Loucy (cell line): ENCODE measurements at regions not wholly inside any gene's neighbourhood (a gene's known extent, or its start where the extent isn't known, plus 50 kb on each side); places are given as distances from the start of the nearest gene placed in this dataset.

ENCODE experiments used
- EZH2phosphoT487 ChIP-seq: fragments of 200-600 bp; IDR thresholded peaks from 2 replicates; pipeline ENCODE4 v1.6.1; 2018; ENCODE audit warnings: antibody characterized with exemption, mild to moderate bottlenecking, moderate library complexity, borderline replicate concordance
- TF ChIP-seq, protein P1 (sequence below): fragments of 200-600 bp; sonication (generic); conservative IDR thresholded peaks from 2 replicates; pipeline ENCODE4 v1.5.1; 2014; ENCODE audit warnings: mild to moderate bottlenecking, antibody characterized with exemption, low read length

DNA sequence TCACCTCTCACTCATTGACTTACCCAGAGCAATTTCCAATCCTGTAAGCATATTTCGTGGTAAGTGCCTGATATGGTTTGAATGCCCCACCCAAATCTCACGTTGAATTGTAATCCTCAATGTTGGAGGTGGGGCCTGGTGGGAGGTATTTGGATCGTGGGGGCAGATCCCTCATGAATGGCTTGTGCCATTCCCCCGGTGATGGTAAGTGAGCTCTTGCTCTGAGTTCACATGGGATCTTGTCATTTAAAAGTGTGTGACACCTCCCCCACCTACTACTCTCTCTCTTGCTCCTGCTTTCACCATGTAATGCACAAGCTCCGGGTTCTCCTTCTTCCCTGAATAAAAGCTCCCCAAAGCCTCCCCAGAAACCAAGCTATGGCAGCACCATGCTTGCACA lies 1165.5 kb downstream of the CDH12 start:
- TF ChIP-seq, protein P1, sequence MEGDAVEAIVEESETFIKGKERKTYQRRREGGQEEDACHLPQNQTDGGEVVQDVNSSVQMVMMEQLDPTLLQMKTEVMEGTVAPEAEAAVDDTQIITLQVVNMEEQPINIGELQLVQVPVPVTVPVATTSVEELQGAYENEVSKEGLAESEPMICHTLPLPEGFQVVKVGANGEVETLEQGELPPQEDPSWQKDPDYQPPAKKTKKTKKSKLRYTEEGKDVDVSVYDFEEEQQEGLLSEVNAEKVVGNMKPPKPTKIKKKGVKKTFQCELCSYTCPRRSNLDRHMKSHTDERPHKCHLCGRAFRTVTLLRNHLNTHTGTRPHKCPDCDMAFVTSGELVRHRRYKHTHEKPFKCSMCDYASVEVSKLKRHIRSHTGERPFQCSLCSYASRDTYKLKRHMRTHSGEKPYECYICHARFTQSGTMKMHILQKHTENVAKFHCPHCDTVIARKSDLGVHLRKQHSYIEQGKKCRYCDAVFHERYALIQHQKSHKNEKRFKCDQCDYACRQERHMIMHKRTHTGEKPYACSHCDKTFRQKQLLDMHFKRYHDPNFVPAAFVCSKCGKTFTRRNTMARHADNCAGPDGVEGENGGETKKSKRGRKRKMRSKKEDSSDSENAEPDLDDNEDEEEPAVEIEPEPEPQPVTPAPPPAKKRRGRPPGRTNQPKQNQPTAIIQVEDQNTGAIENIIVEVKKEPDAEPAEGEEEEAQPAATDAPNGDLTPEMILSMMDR, result no peak
- no peak for TF ChIP-seq EZH2phosphoT487
